NCI-H69 (cell line): ENCODE measurements at regions not wholly inside any gene's neighbourhood (a gene's known extent, or its start where the extent isn't known, plus 50 kb on each side); places are given as distances from the start of the nearest gene placed in this dataset.

Source experiments
- DNase-seq: peaks from one replicate; lab custom pipeline; 2025; lab: John Stamatoyannopoulos, UW

DNA sequence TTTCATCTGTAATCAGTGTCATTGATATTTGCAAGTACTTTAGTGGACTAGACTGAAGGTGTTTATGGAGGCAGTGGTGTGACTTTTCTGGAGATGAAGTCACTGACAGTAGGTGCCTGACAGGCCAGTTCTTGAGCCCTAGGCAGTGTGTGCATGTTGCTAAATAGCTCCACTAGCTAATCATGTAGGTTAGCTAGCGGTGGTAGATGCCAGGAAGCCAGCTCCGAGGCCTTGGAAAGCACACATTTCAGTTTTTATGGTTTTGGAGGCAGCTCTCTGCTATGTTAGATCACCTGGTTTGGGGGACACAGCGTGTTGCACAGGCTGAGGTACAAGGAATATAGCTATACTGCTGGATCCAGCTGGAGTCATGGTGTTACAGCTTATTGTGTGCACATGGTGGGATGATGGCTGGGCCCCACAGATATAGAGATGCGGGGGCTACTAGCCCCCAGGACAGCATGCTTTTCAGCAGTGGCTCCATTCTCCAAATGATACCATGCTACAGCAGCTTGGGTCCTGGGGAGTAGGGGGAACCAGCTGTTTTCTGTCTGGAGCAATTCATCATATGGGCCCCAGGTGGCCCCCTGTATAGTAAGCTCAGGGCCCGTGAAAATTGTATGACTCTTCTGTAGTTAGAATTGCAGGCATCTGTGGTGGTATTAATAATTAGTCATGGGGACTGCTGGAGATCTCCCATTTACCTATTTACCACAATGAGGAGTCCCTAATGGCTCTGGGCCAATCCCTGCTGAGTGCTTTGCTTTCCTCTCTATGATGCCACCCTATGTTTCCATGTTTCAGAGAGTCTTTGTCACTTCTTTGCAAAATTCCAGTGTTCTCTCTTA, 367.2 kb upstream of the LMO3 start:
- peak; percentile 60 for DNase-seq

GRCh38 chr12:16962889-16963288, 356.9 kb upstream of the LMO3 start:
- DNase-seq, result peak; percentile 11

DNA sequence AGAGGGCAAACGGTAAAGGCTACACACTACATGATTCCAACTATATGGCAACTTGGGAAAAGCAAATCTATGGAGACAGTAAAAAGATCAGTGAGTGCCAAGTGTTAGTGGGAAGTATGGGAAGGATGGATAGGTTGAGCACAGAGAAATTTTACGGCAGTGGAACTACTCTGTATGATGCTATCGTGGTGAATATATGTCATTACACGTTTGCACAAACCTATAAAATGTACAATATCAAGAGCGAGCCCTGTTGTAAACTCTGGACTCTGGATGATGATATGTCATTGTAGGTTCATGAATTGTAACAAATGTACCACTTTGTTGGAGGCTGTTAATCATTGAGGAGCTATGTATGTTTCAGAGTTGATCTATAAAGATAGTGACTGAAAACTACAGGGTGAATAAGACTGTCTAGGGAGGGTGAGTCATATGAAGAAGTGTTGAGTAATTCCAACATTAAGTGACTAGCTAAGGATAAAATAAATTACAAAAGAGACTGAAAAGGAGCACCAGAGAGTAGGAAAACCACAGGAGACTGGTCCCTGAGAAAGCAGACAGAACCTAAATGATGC, 349.2 kb upstream of the LMO3 start:
- DNase-seq, result no peak

- peak; percentile 59 for DNase-seq
Observed at GRCh38 chr12:16949871-16950667, 344.1 kb upstream of the LMO3 start.

- peak; percentile 31 for DNase-seq
Observed at GRCh38 chr12:16949371-16949770, 343.4 kb upstream of the LMO3 start.

DNA sequence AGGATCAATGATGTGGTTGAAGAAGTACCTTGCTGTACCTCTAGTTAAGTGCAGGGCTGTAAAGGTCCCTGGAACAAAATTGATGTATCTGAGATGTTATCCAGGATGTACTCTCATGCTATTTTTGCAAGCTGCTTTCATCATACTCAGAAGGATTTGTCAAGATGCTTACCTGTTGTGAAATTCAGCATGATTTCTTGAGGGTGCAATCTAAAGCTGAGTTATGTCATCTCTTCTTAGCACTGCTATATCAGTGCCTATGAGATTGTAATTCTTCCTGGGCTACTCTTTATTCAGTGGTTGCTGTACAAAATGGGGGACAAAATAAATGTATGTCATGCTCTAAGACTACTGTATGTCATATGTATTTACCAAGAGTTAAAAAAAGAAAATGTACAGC, 340.7 kb upstream of the LMO3 start:
- peak; percentile 0 for DNase-seq

DNA sequence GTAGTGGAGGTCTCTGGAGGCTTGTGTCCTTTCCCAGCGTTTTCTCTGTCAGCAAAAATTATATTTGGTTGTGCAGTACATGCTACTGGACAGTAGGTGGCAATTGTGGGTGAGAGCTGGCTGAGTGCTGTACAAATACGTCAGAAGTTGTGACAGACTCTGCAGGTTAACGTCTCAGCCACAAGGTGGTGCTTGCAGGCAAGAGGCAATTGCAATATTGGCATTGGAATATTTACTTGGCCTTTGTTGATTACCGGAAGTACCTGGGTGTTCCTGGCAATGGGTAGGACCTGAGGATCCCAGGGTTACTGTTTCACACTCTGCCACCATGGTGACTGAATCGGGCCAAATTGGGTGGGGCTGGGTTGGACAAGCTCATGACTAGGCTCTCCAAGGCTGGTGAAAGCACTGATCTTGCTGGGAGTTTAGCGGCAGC, 333.9 kb upstream of the LMO3 start:
- peak; percentile 90 for DNase-seq

DNA sequence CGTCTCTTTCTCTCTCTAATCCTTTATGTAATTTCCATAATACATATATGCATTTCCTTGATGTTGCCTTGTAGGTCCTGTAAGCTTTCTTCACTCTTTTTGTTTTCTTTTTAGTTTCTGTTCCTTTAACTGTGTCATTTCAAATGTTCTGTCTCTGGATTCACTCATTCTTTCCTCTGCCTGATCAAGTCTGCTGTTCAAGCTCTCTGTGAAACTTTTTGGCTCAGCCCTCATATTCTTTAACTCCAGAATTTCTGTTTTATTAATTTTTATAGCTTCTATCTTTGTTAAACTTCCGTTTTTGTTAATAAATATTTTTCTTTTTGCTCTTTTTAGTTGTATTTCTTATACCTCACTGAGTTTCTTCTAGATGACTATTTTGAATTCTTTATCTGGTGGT, 321.3 kb upstream of the LMO3 start:
- no peak for DNase-seq

GRCh38 chr12:16920451-16920850, 314.5 kb upstream of the LMO3 start:
- peak; percentile 3 for DNase-seq

- DNase-seq, result no peak
Observed at GRCh38 chr12:16919551-16919950, 313.6 kb upstream of the LMO3 start.

GRCh38 chr12:16914853-16915252, 308.9 kb upstream of the LMO3 start:
- no peak for DNase-seq

GRCh38 chr12:16913832-16914490, 308.0 kb upstream of the LMO3 start:
- no peak for DNase-seq

GRCh38 chr12:16901946-16902345, 296.0 kb upstream of the LMO3 start:
- DNase-seq, result no peak

DNA sequence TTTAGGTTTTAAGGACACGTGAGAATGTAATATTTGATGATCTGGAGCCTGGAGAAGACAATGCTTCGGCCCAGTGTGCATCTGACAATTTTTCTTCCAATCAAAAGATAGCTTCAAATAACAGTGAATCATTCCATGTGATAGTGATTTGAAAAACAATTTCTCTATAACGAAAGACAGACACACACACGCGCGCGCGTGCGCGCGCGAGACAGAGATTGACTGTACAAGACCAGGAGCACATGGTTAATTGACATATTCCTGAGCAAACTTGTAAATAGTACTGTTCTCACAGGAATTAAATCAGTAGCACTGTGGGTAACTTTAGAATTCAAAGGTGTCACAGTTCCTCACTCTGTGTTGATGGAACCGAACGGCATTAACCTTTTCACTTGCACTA, 287.5 kb upstream of the LMO3 start:
- DNase-seq, result no peak

DNA sequence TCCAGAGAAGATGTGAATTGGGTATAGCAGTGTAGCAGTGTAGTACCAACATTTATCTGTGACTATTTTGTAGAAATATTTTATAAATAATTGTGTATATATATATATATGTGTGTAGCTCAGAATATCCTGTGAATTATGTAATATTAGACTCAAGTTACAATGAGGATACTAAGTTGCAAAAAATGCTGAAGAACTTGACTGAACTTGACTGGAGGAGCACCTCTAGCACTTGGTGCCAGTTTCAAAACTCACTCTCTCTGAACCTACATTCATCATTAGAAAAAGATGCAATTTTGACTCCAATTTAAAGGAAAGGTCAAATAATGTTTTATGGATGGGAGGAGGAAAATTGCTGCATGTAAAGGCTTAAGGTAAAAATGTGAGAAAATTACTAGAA, 285.7 kb upstream of the LMO3 start:
- DNase-seq, result no peak

- no peak for DNase-seq
Observed at GRCh38 chr12:16884819-16885218, 278.9 kb upstream of the LMO3 start.

GRCh38 chr12:16884056-16884455, 278.1 kb upstream of the LMO3 start:
- DNase-seq, result no peak

DNA sequence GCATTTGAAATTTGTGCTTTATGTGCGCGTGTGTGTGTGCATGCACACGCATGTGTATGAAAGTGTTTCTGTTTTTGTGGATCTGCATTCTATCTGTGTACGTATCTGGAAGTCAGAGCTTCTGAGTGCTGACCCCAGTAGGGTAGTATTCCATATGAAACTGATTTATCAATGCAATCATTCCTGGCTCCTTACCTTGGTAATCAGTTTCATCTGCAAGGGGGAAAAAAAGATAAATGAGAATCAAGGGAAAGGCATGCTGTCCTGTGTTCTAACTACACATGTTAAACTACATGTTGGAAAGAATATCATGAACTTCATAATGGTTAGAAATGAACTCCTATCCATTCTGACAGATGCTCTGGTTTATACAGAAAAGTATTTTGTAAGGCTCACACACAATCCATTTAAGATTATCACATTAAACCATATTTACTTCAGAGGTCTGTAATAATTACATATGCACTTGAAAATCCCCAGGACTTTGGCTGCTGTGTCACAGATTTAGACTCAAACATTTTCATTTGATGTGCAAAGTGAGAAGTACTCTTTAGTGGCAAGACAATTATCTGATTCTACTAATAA, 276.1 kb upstream of the LMO3 start:
- peak; percentile 27 for DNase-seq

GRCh38 chr12:16880864-16881285, 274.9 kb upstream of the LMO3 start:
- peak; percentile 94 for DNase-seq

- no peak for DNase-seq
Observed at GRCh38 chr12:16870845-16871244, 264.9 kb upstream of the LMO3 start.

- no peak for DNase-seq
Observed at GRCh38 chr12:16863742-16864141, 257.8 kb upstream of the LMO3 start.

- peak; percentile 47 for DNase-seq
Observed at GRCh38 chr12:16857456-16857923, 251.5 kb upstream of the LMO3 start.
